ENCODE measurements at regions not wholly inside any gene's neighbourhood (a gene's known extent, or its start where the extent isn't known, plus 50 kb on each side); places are given as distances from the start of the nearest gene placed in this dataset.

GRCh38 chr4:102441978-102442911 is 58.9 kb upstream of the NFKB1 start (continued):
- TF ChIP-seq MLXIP (CRISPR knock-in tag; IDR thresholded peaks at IDR 0.05; ENCODE audit: borderline replicate concordance) = no peak
- TF ChIP-seq NBN (conservative IDR thresholded peaks at IDR 0.05) = no peak
- no peak for TF ChIP-seq AGO1 (IDR thresholded peaks at IDR 0.05; ENCODE audit: low read depth, low read length, poor library complexity, severe bottlenecking)
- no peak for TF ChIP-seq ZFP36L1 (CRISPR knock-in tag; IDR thresholded peaks at IDR 0.05)
- TF ChIP-seq ZFP90 (CRISPR knock-in tag; IDR thresholded peaks at IDR 0.05; ENCODE audit: borderline replicate concordance) = no peak
- TF ChIP-seq SIX1 (CRISPR knock-in tag; IDR thresholded peaks at IDR 0.05; ENCODE audit: borderline replicate concordance) = peak; percentile 74; the same call in 1 of the 2 replicates
- TF ChIP-seq ELK4 (CRISPR knock-in tag; IDR thresholded peaks at IDR 0.05; ENCODE audit: borderline replicate concordance) = no peak
- TF ChIP-seq MNT (IDR thresholded peaks at IDR 0.05) = 0 out of 2 replicates have a peak, but pooled peaks have one; percentile 7
- TF ChIP-seq NCOA1 (CRISPR knock-in tag; IDR thresholded peaks at IDR 0.05) = no peak
- TF ChIP-seq HMGXB3 (CRISPR knock-in tag; IDR thresholded peaks at IDR 0.05; ENCODE audit: borderline replicate concordance) = 0 out of 2 replicates have a peak, but pooled peaks have one; percentile 59
- TF ChIP-seq ZNF790 (CRISPR knock-in tag; IDR thresholded peaks at IDR 0.05; ENCODE audit: borderline replicate concordance) = no peak
- no peak for TF ChIP-seq ZNF547 (CRISPR knock-in tag; IDR thresholded peaks at IDR 0.05)
- peak; percentile 99 for TF ChIP-seq HNF4A (CRISPR knock-in tag; IDR thresholded peaks at IDR 0.05)
- TF ChIP-seq ISL2 (CRISPR knock-in tag; IDR thresholded peaks at IDR 0.05) = peak; percentile 89
- no peak for TF ChIP-seq ZNF776 (CRISPR knock-in tag; IDR thresholded peaks at IDR 0.05)
- TF ChIP-seq IRX3 (CRISPR knock-in tag; IDR thresholded peaks at IDR 0.05; ENCODE audit: borderline replicate concordance, low read depth) = no peak
- no peak for TF ChIP-seq MXD1 (CRISPR knock-in tag; IDR thresholded peaks at IDR 0.05)
- peak; percentile 78; the same call in 1 of the 2 replicates for TF ChIP-seq MIXL1 (CRISPR knock-in tag; IDR thresholded peaks at IDR 0.05)

All from HepG2 (cell line).